GM19438 (cell line): ENCODE measurements at regions not wholly inside any gene's neighbourhood (a gene's known extent, or its start where the extent isn't known, plus 50 kb on each side); places are given as distances from the start of the nearest gene placed in this dataset.
"Not testable (repeated sequence)": the region's sequence is repeated elsewhere in the genome, so short reads cannot be mapped to it uniquely, and the experiment has no call there.

Experiments used
- ATAC-seq: cut with Tn5 transposase; IDR thresholded peaks from one replicate; pipeline ENCODE4 v1.9.1; 2021; ENCODE audit warnings: low read depth; ENCODE audit not compliant: unreplicated experiment

DNA sequence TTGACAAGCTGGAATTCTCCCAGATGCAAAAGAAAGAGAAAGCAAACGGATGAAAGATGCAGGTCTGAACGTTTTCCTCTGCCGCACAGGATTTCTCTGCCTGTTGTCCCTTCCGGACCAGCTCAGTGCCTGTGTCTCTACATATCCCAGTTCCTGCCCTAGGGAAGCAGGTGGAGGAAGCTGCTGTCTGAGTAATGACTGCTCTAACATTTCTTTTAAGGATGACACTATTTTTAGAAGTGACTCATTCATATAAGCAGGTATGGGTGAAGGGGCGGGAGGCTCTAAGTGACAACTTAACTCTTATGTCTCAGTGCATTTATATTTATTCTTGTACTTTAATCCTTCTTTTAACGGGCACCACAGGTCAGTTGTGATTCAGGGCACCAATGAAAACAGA lies 128.8 kb downstream of the SLC24A2 start:
- no peak for ATAC-seq

- no peak for ATAC-seq
Measured at GRCh38 chr9:19656704-19657103, 132.1 kb downstream of the SLC24A2 start.

GRCh38 chr9:19651681-19652080 lies 137.2 kb downstream of the SLC24A2 start:
- ATAC-seq: no peak

DNA sequence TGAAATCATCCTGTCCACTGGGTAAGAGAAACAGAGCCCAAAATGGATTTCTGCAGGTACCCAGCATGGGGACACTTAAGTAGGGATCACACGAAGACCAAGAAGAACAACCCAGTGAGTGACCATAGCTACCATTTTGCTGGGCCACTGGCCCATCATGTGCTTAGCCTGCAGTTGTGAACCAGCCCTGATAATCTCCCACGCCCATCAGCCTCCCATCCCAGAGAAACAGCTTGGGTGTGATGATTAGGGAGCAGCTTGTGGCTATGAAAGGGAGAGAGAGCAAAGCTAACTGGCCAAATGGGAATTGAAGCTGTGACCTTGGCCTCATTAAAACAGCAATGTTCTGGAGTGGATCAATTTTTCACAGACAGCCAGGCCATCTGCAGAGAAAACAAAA lies 138.5 kb downstream of the SLC24A2 start:
- no peak for ATAC-seq

GRCh38 chr9:19649336-19650041 lies 139.3 kb downstream of the SLC24A2 start:
- ATAC-seq: no peak

GRCh38 chr9:19648672-19649071 lies 140.2 kb downstream of the SLC24A2 start:
- ATAC-seq: no peak

DNA sequence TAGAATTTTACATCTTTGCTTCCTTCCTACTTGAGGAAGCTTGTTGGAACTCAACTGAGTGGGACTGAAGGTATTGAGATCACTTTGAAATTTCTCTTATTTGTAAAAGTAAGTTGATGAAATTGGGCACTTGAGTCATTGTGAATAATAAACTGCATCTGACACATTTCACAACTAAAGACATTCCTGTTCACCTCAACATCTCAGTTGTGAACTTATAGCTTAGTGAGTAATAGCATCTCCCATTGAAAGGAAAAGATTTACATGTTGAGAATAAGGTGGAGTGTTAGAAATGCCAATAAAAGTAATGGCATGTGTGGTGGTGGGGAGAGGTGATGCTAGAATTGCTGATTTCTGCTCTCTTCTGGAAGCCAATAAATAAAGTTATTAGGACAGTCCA lies 145.0 kb downstream of the SLC24A2 start:
- no peak for ATAC-seq

- no peak for ATAC-seq
Measured at GRCh38 chr9:19642256-19642655, 146.6 kb downstream of the SLC24A2 start.

GRCh38 chr9:19641046-19641445 lies 147.8 kb downstream of the SLC24A2 start:
- no peak for ATAC-seq

GRCh38 chr9:19640014-19640413 lies 148.8 kb downstream of the SLC24A2 start:
- no peak for ATAC-seq

DNA sequence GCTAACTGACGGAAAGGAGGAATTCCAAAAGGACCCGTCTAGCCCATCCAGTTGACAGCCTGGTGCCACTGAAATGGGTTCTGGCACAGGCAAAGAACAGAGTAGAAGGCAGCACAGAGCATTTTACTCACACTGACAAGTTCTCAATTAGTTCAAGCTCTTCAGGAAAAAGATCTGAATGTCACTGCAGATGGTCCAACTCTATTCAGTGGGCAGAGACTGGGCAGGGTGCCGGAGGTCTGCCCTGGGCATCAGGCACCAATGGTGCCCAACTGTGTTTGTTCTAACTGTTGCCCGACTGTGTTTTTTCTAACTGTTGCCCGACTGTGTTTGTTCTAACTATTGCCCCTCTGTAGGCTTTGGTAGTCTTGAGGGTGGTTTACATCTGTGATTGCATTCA lies 151.8 kb downstream of the SLC24A2 start:
- no peak for ATAC-seq

GRCh38 chr9:19634881-19635280 lies 154.0 kb downstream of the SLC24A2 start:
- no peak for ATAC-seq

GRCh38 chr9:19631181-19631580 lies 157.7 kb downstream of the SLC24A2 start:
- no peak for ATAC-seq

DNA sequence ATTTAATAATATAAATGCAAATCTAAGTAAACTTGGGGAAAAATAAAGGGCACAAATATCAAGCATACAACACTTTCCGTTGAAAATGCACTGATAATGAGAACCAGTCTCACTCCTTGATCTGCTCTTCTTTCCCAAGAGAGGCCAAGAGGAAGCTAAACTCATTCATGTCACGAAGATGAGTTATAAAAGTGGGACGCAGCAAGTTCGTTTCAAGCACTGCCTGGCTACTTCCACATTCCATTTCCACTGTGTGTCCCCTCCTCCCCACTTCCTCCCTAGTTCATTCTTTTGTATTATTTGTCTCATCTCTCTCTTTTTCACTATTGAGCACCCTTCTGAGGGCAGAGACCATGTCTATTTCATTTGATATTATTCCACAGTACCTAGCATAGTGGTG lies 158.1 kb downstream of the SLC24A2 start:
- ATAC-seq: no peak

DNA sequence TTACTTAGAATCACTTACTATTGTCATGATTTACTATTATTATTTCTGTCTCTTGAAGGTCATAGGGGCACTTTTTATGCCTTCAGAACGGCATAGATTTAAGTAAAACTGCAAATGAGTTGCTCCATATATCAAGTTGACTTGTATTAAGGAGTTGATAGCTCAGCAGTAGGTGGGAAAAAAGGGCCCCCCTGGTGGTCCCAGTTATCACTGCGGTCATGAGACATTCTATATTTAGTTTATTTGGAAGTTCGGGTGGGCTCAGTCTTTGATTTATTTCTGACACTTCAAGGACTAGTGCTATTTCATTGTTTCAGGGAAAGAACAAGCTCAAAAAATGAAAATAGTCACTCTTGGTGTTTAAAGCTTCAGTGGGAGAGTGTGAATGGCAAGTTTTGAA lies 159.3 kb downstream of the SLC24A2 start:
- no peak for ATAC-seq

DNA sequence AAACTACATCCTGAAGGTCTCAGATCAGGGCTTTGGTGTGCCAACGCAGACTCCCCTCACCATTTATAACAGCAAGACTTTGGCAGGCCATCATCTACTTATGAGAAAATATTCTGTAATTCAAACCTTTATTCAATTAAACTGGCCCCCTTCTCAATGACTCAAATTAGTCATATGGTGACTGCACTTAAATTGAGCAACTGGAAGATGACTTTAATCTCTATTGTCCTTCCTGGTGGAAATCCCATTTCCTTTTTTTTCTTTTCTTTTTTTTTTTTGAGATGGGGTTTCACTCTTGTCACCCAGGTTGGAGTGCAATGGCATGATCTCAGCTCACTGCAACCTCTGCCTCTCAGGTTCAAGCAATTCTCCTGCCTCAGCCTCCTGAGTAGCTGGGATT lies 163.4 kb downstream of the SLC24A2 start:
- not testable (repeated sequence) for ATAC-seq

- ATAC-seq: no peak
Measured at GRCh38 chr9:19624519-19624918, 164.3 kb downstream of the SLC24A2 start.

- no peak for ATAC-seq
Measured at GRCh38 chr9:19623941-19624340, 164.9 kb downstream of the SLC24A2 start.

- no peak for ATAC-seq
Measured at GRCh38 chr9:19620326-19620725, 168.5 kb downstream of the SLC24A2 start.

DNA sequence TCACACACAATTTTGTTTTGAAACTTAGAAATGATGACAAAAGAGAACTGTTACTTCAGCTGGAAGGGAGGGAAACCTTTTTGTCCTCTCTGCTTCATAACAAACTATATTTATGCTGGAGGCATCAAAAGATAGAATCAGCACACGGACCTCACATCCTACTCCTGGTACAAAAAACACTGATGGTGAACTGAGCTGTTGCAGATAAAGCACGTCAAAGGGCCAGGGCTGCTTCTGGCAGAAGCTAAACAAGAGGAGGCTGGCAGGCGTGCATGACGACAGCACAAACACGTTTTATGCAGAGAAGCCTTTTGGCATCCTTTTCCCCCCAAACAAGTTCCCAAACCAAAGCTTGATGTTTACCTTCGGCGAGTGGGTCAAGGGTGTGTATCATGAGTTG lies 169.6 kb downstream of the SLC24A2 start:
- ATAC-seq: no peak

DNA sequence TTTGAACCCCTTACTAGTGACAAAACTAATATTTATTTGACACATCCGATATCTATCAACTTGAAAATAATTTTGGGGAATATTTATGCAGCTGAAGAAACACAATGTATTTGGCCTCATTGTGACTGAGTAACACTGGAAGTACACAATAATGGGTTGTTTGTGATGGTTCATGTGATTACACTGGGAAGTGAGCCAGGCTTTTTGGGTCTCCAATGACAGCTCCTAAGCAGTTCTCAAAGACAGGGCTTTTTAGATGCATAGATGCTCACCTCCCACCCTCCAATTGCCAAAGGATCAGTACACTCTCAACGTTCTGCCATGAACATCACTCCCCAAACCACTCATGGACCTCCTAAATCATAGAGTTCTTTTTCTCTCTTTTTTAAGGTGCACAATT lies 170.0 kb downstream of the SLC24A2 start:
- no peak for ATAC-seq

DNA sequence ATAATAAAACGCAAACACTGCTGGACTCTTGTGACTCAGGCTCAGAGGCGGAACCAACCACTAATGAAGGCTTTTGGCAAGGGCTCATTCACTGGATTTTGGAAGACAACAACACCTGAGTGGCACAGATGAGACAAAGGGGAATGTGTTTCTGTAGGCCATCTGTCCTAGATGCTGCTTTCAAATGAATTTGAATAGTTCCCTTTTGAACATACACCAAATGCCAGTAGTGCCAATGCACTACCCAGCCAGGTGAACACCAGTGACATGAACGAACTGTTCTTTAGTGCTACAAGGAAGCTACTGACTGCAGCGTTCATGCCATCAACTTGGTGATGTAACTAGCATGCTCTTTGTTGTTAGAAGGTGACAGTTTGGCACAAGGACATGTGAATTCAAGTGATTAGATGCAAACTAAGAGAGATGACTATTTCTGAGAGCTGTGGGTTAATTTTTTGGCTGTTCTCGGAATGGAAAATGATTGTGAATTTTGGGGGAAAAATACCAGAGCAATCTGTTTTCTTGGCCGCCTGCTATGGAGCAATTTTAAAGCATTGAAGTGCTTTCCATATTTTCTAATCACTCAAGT lies 173.7 kb downstream of the SLC24A2 start:
- ATAC-seq: no peak

GRCh38 chr9:19614294-19614693 lies 174.5 kb downstream of the SLC24A2 start:
- no peak for ATAC-seq
